Lung (tissue), 11 donors: ENCODE measurements at regions not wholly inside any gene's neighbourhood (a gene's known extent, or its start where the extent isn't known, plus 50 kb on each side); places are given as distances from the start of the nearest gene placed in this dataset.

Experiments used
- ATAC-seq: fragments of 200-7000 bp; cut with Tn5 transposase; one replicate; pipeline ENCODE4 v1.9.1; 2020; ENCODE audit warnings: moderate number of reproducible peaks; ENCODE audit not compliant: insufficient read depth, low FRiP score
- DNase-seq, 3 donors: peaks; one replicate each; pipeline ENCODE4 v3.0.0-alpha.2; 2013 to 2017
- H3K27ac ChIP-seq, 2 donors: one replicate each; pipeline ENCODE4 v1.5.1; 2013; ENCODE audit warnings: mild to moderate bottlenecking in 2 of 2, moderate library complexity in 2 of 2, control low read depth in 1 of 2, inconsistent platforms in 1 of 2, low read depth in 1 of 2, low read length in 1 of 2
- H3K27me3 ChIP-seq, 3 donors: one replicate each; pipeline ENCODE4 v1.5.1; 2013; ENCODE audit warnings: low read length in 2 of 3; ENCODE audit not compliant: control insufficient read depth in 3 of 3, insufficient read depth in 3 of 3
- H3K36me3 ChIP-seq, 4 donors: one replicate each; pipeline ENCODE4 v1.5.1; 2013; ENCODE audit warnings: low read length in 4 of 4, mild to moderate bottlenecking in 1 of 4, moderate library complexity in 1 of 4; ENCODE audit not compliant: control insufficient read depth in 4 of 4, insufficient read depth in 4 of 4
- H3K4me1 ChIP-seq, 5 donors: one replicate each; pipeline ENCODE4 v1.5.1; 2013; ENCODE audit warnings: low read length in 5 of 5, mild to moderate bottlenecking in 2 of 5, moderate library complexity in 1 of 5; ENCODE audit not compliant: control insufficient read depth in 5 of 5, insufficient read depth in 5 of 5
- H3K4me3 ChIP-seq: one replicate; pipeline ENCODE4 v1.5.1; 2013; ENCODE audit warnings: mild to moderate bottlenecking, control low read depth, moderate library complexity
- H3K9ac ChIP-seq, 2 donors: one replicate each; pipeline ENCODE4 v1.5.1; 2013; ENCODE audit warnings: low read length in 2 of 2, control low read depth in 1 of 2; ENCODE audit not compliant: insufficient read depth in 1 of 2
- H3K9me3 ChIP-seq, 4 donors: one replicate each; pipeline ENCODE4 v1.5.1; 2013; ENCODE audit warnings: low read length in 3 of 4, mild to moderate bottlenecking in 1 of 4, moderate library complexity in 1 of 4; ENCODE audit not compliant: control insufficient read depth in 4 of 4, insufficient read depth in 3 of 4
- WGBS, 2 donors: extraction: QIAGEN DNeasy Blood & Tissue Kit; methylation state at CpG; one replicate each; pipeline ENCODE4 v1.1.7; 2013; 5-methylcytosine and 5-hydroxymethylcytosine counted together
- TF ChIP-seq, protein P1 (sequence below): IDR thresholded peaks from 2 replicates; pipeline ENCODE4 v1.5.1; 2012; ENCODE audit warnings: mild to moderate bottlenecking; ENCODE audit errors: control extremely low read depth, extremely low read depth
- donor health status: control.
- donor health status: control.
- donor health status: Bipolar disorder and iron deficiency.
- donor health status: healthy.
- donor health status: DM: yes; HTN: yes; CAD: no.

DNA sequence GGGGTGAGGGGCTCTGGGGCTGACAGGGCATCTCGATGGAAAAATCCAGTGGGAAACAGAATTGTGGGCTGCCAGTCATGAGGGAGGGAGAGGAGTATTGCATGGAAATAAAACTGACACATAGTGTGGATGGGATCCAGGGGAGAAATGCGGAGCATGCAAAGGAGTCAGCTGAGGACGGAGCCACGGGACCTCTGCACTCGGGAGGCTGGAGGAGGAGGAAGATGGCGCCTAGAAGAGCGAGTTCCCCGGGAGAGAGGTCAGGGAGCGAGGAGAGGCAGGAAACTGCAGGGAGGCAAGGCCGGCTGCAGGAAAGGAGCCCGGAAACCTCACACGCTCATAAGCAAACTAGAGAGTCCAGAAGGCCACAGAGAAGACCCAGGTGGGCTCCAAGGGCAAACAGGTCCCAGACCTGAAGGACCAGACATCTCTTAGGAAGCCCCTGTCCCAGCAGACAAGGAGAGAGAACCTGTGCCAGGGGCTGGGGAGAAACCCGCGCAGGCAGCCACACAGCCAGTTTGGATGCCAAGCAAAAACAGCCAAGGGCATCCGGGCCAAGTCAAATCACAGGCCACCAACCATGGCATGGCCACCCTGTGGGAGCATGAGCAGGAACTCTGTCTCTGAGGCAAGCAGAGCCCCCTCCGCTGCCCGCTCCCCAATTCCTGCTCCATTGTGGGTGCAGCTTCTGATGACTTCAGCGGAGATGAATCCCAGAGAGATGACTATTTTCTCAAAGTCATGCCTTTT, 218.8 kb upstream of the ID2 start:
- Histone ChIP-seq H3K9me3 (no peaks in the 10 kb centered on the region), H3K4me1 (peaks cover 0 to 7% (median 3%) of the 10 kb centered on the region in 5 donors), H3K36me3 (no peaks in the 10 kb centered on the region), H3K4me3 (no peak overlapping the region), H3K27me3 (no peaks in the 10 kb centered on the region), H3K9ac (no peak overlapping the region), H3K27ac (no peak overlapping the region)
- no peak for DNase-seq
- TF ChIP-seq, protein P1, sequence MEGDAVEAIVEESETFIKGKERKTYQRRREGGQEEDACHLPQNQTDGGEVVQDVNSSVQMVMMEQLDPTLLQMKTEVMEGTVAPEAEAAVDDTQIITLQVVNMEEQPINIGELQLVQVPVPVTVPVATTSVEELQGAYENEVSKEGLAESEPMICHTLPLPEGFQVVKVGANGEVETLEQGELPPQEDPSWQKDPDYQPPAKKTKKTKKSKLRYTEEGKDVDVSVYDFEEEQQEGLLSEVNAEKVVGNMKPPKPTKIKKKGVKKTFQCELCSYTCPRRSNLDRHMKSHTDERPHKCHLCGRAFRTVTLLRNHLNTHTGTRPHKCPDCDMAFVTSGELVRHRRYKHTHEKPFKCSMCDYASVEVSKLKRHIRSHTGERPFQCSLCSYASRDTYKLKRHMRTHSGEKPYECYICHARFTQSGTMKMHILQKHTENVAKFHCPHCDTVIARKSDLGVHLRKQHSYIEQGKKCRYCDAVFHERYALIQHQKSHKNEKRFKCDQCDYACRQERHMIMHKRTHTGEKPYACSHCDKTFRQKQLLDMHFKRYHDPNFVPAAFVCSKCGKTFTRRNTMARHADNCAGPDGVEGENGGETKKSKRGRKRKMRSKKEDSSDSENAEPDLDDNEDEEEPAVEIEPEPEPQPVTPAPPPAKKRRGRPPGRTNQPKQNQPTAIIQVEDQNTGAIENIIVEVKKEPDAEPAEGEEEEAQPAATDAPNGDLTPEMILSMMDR, result no peak
- WGBS, 2 donors, result 86 to 93% methylated on average over 18 of the region's 18 CpGs
- no peak for ATAC-seq

DNA sequence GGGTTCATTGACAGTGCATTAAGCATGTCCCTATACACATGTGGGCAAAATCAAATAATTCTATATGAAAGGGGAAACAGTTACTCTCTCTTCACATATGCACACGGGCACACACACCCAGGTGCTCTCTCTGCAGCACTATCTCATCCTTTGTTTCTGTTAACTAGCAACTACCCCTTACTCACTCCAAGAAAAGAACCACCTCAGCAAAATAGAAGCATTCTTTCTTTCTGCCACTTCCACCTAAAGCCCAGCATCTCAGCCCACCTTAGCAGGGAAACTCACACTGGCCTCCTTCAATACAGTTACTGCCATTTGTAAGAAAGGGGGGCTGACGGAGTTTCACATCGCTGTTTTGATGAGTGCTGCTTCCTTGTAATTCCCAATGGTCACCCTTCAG, 216.3 kb upstream of the ID2 start:
- ATAC-seq, result no peak
- TF ChIP-seq, protein P1, result no peak
- WGBS, 2 donors, result 94 to 96% methylated on average over 3 of the region's 3 CpGs
- Histone ChIP-seq H3K9ac (no peak overlapping the region), H3K27ac (no peak overlapping the region), H3K36me3 (no peaks in the 10 kb centered on the region), H3K4me1 (peaks cover 0 to 3% (median 0%) of the 10 kb centered on the region in 5 donors), H3K27me3 (no peaks in the 10 kb centered on the region), H3K4me3 (no peak overlapping the region), H3K9me3 (no peaks in the 10 kb centered on the region)
- no peak for DNase-seq

DNA sequence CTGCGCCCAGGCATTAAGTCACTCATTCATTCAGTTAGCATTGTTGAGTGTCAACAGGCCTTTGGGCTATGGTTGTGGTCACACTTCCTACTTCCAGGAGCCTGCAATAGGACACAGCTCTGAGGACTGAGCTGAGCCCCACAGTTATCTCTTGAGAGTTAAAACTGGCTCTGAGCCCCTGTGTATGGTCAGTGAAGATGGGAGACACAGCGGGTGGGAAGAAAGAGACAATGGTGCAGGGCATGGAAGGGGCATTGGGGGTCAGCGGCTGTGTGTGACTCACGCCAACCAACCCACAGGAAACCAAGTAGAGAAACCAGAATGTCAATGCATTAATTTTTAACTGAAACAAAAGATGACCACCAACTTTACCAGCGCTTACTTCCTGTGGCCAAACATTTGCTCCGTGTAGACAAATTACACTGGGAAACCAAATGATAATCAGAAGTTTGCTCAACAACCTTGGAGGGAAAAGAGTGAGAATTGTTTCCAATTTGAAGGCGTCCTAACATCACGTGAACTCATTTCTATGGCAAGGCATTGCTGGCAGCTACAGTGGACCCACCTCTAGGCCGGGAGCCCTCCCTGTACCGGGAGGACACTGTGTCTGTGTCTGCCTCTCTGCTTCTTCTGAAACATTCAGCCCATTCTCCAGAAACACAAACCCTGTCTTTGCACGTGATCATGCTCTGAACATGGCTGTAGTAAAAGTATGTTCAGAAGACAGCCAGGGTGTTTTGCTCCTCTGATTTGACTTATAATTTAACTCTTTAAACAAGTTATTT, 212.0 kb upstream of the ID2 start:
- Histone ChIP-seq H3K4me3 (no peak overlapping the region), H3K4me1 (peaks cover 0 to 6% (median 0%) of the 10 kb centered on the region in 5 donors), H3K27ac (no peak overlapping the region), H3K27me3 (no peaks in the 10 kb centered on the region), H3K9me3 (peaks cover 0 to 1% (median 0%) of the 10 kb centered on the region in 4 donors), H3K36me3 (no peaks in the 10 kb centered on the region), H3K9ac (no peak overlapping the region)
- DNase-seq (no peak), ATAC-seq (no peak)
- 65 to 81% methylated on average over 11 of the region's 11 CpGs for WGBS, 2 donors
- TF ChIP-seq, protein P1, result no peak
